ENCODE measurements at regions not wholly inside any gene's neighbourhood (a gene's known extent, or its start where the extent isn't known, plus 50 kb on each side); places are given as distances from the start of the nearest gene placed in this dataset.

DNA sequence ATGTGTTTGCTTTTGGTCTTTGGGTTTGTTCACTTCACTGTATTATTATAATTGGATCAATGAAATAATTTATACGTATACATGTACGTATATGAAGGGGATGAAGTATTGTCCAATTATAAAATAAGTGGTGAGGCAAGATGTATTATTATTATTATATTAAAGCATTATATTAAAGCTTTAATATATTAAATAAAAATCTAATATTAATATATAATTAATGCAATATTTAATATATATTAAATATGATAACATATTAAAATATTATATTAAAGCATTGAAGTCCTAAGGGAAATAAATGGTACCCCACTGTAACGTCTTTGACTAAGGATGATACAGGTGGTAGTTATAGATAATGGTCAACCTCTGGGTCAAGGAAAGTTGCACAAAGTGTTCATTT lies 63.7 kb upstream of the RTL1 start:
- H3K4me3 ChIP-seq (ENCODE audit: low read depth, low read length, poor library complexity, severe bottlenecking), result no peak overlapping the region
- ChIA-PET CTCF (ENCODE audit: unreplicated experiment) (no interaction called here), POLR2A (interaction anchor here (0.7 kb wide), 1 partner anchor 1081 kb away, joined by 3 read pairs; no protein-coding TSS in a partner anchor)
- intact Hi-C loops (cut with micrococcal nuclease; ENCODE audit: unreplicated experiment), result no loop called here
- H3K79me2 ChIP-seq (ENCODE audit: insufficient read depth, low read depth, low read length), result no peaks in the 10 kb centered on the region
- no TSS peak for BruUV-seq (replicated peaks)
- no peak overlapping the region for H3K4me2 ChIP-seq (ENCODE audit: low read length)
- H2AFZ ChIP-seq (ENCODE audit: low read length), result no peak overlapping the region
- no peaks in the 10 kb centered on the region for H3K9me2 ChIP-seq (ENCODE audit: insufficient read depth, low read length)
- DNase-seq (ENCODE audit: low spot score), result no peak
- no peaks in the 10 kb centered on the region for H3K9me3 ChIP-seq (ENCODE audit: low read length)
- no peak overlapping the region for H3K27ac ChIP-seq (ENCODE audit: low read depth, low read length, poor library complexity, severe bottlenecking)
- no peaks in the 10 kb centered on the region for H4K20me1 ChIP-seq (ENCODE audit: insufficient read depth, low read length)
- H3K36me3 ChIP-seq (ENCODE audit: insufficient read depth, low read length), result no peaks in the 10 kb centered on the region
- TF ChIP-seq EZH2phosphoT487 (IDR thresholded peaks at IDR 0.05; ENCODE audit: borderline replicate concordance, low read depth, low read length), result no peak
- TF ChIP-seq, protein P1, sequence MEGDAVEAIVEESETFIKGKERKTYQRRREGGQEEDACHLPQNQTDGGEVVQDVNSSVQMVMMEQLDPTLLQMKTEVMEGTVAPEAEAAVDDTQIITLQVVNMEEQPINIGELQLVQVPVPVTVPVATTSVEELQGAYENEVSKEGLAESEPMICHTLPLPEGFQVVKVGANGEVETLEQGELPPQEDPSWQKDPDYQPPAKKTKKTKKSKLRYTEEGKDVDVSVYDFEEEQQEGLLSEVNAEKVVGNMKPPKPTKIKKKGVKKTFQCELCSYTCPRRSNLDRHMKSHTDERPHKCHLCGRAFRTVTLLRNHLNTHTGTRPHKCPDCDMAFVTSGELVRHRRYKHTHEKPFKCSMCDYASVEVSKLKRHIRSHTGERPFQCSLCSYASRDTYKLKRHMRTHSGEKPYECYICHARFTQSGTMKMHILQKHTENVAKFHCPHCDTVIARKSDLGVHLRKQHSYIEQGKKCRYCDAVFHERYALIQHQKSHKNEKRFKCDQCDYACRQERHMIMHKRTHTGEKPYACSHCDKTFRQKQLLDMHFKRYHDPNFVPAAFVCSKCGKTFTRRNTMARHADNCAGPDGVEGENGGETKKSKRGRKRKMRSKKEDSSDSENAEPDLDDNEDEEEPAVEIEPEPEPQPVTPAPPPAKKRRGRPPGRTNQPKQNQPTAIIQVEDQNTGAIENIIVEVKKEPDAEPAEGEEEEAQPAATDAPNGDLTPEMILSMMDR (conservative IDR thresholded peaks at IDR 0.05; ENCODE audit: low read length), result no peak
- no peaks in the 10 kb centered on the region for H3K4me1 ChIP-seq (ENCODE audit: insufficient read depth, low read length, poor library complexity, severe bottlenecking)

GRCh38 chr14:100967930-100968329 lies 64.4 kb upstream of the RTL1 start:
- no peaks in the 10 kb centered on the region for H3K36me3 ChIP-seq (ENCODE audit: insufficient read depth, low read length)
- H3K4me2 ChIP-seq (ENCODE audit: low read length), result no peak overlapping the region
- no peaks in the 10 kb centered on the region for H3K9me3 ChIP-seq (ENCODE audit: low read length)
- no peaks in the 10 kb centered on the region for H3K79me2 ChIP-seq (ENCODE audit: insufficient read depth, low read depth, low read length)
- CTCF ChIA-PET (ENCODE audit: unreplicated experiment), result no interaction called here
- no peaks in the 10 kb centered on the region for H3K4me1 ChIP-seq (ENCODE audit: insufficient read depth, low read length, poor library complexity, severe bottlenecking)
- H2AFZ ChIP-seq (ENCODE audit: low read length), result no peak overlapping the region
- POLR2A ChIA-PET, result interaction anchor here (0.7 kb wide), 1 partner anchor 1081 kb away, joined by 3 read pairs; no protein-coding TSS in a partner anchor
- no peaks in the 10 kb centered on the region for H3K9me2 ChIP-seq (ENCODE audit: insufficient read depth, low read length)
- intact Hi-C loops (cut with micrococcal nuclease; ENCODE audit: unreplicated experiment), result no loop called here
- no peaks in the 10 kb centered on the region for H4K20me1 ChIP-seq (ENCODE audit: insufficient read depth, low read length)
- no peak overlapping the region for H3K4me3 ChIP-seq (ENCODE audit: low read depth, low read length, poor library complexity, severe bottlenecking)
- DNase-seq (ENCODE audit: low spot score), result no peak
- no TSS peak for BruUV-seq (replicated peaks)
- no peak for TF ChIP-seq EZH2phosphoT487 (IDR thresholded peaks at IDR 0.05; ENCODE audit: borderline replicate concordance, low read depth, low read length)
- no peak overlapping the region for H3K27ac ChIP-seq (ENCODE audit: low read depth, low read length, poor library complexity, severe bottlenecking)

GRCh38 chr14:100972118-100972897 lies 68.8 kb upstream of the RTL1 start:
- H4K20me1 ChIP-seq (ENCODE audit: insufficient read depth, low read length), result no peaks in the 10 kb centered on the region
- BruUV-seq (replicated peaks), result no TSS peak
- intact Hi-C loops (cut with micrococcal nuclease; ENCODE audit: unreplicated experiment), result no loop called here
- no peaks in the 10 kb centered on the region for H3K36me3 ChIP-seq (ENCODE audit: insufficient read depth, low read length)
- H3K4me1 ChIP-seq (ENCODE audit: insufficient read depth, low read length, poor library complexity, severe bottlenecking), result no peaks in the 10 kb centered on the region
- no peak overlapping the region for H3K4me2 ChIP-seq (ENCODE audit: low read length)
- H3K79me2 ChIP-seq (ENCODE audit: insufficient read depth, low read depth, low read length), result no peaks in the 10 kb centered on the region
- CTCF ChIA-PET (ENCODE audit: unreplicated experiment), result no interaction called here
- H2AFZ ChIP-seq (ENCODE audit: low read length), result no peak overlapping the region
- no peak overlapping the region for H3K27ac ChIP-seq (ENCODE audit: low read depth, low read length, poor library complexity, severe bottlenecking)
- POLR2A ChIA-PET, result no interaction called here
- TF ChIP-seq EZH2phosphoT487 (IDR thresholded peaks at IDR 0.05; ENCODE audit: borderline replicate concordance, low read depth, low read length), result no peak
- TF ChIP-seq, protein P1 (conservative IDR thresholded peaks at IDR 0.05; ENCODE audit: low read length), result no peak
- no peaks in the 10 kb centered on the region for H3K9me2 ChIP-seq (ENCODE audit: insufficient read depth, low read length)
- DNase-seq (ENCODE audit: low spot score), result no peak
- no peaks in the 10 kb centered on the region for H3K9me3 ChIP-seq (ENCODE audit: low read length)
- H3K4me3 ChIP-seq (ENCODE audit: low read depth, low read length, poor library complexity, severe bottlenecking), result no peak overlapping the region

All from OCI-LY7 (cell line).